Fibroblast of lung (primary cell): ENCODE measurements at regions not wholly inside any gene's neighbourhood (a gene's known extent, or its start where the extent isn't known, plus 50 kb on each side); places are given as distances from the start of the nearest gene placed in this dataset.

ENCODE experiments used
- DNase-seq, 2 donors: peaks; one replicate each; pipeline versions ENCODE4 v3.0.0 to v3.0.0-alpha.2; 2010; ENCODE audit warnings: low read depth in 2 of 2
- H2AFZ ChIP-seq: 2 replicates; pipeline ENCODE4 v1.5.1; 2012; ENCODE audit warnings: low read length, control low read depth, inconsistent platforms
- H3K27ac ChIP-seq: 2 replicates; pipeline ENCODE4 v1.5.1; 2011; ENCODE audit warnings: low read length, control low read depth; ENCODE audit not compliant: insufficient read depth
- H3K27me3 ChIP-seq: 2 replicates; pipeline ENCODE4 v1.5.1; 2011; ENCODE audit warnings: mild to moderate bottlenecking, low read length; ENCODE audit not compliant: control insufficient read depth, insufficient read depth
- H3K36me3 ChIP-seq: 2 replicates; pipeline ENCODE4 v1.5.1; 2011; ENCODE audit warnings: low read length; ENCODE audit not compliant: control insufficient read depth, insufficient read depth
- H3K4me1 ChIP-seq: 2 replicates; pipeline ENCODE4 v1.5.1; 2011; ENCODE audit warnings: low read length; ENCODE audit not compliant: control insufficient read depth, insufficient read depth; ENCODE audit errors: extremely low read depth
- H3K4me2 ChIP-seq: 2 replicates; pipeline ENCODE4 v1.5.1; 2011; ENCODE audit warnings: low read length, control low read depth; ENCODE audit not compliant: insufficient read depth; ENCODE audit errors: extremely low read depth
- H3K4me3 ChIP-seq, 4 experiments: fragments of 200-600 bp in 1 of 4; sonication (generic) in 1 of 4; replicated peaks in 1 of 4; 2 replicates each; pipeline ENCODE4 v1.5.1; 2011 to 2016; ENCODE audit warnings: low read length in 4 of 4, low read depth in 3 of 4, mild to moderate bottlenecking in 3 of 4, control low read depth in 2 of 4, inconsistent platforms in 1 of 4, mixed read lengths in 1 of 4; ENCODE audit not compliant: insufficient read depth in 1 of 4; ENCODE audit errors: control extremely low read depth in 1 of 4
- H3K79me2 ChIP-seq: 2 replicates; pipeline ENCODE4 v1.5.1; 2012; ENCODE audit warnings: mild to moderate bottlenecking, low read length, inconsistent platforms; ENCODE audit not compliant: control insufficient read depth, insufficient read depth
- H3K9ac ChIP-seq: 2 replicates; pipeline ENCODE4 v1.5.1; 2011; ENCODE audit warnings: mild to moderate bottlenecking, low read length, control low read depth; ENCODE audit not compliant: insufficient read depth
- H3K9me3 ChIP-seq: 2 replicates; pipeline ENCODE4 v1.5.1; 2012; ENCODE audit warnings: low read depth, low read length; ENCODE audit not compliant: control insufficient read depth, insufficient read depth
- H4K20me1 ChIP-seq: 2 replicates; pipeline ENCODE4 v1.5.1; 2011; ENCODE audit warnings: low read length; ENCODE audit not compliant: control insufficient read depth, insufficient read depth; ENCODE audit errors: extremely low read depth
- CTCF ChIP-seq, 2 donors: IDR thresholded peaks in 1 of 2; conservative IDR thresholded peaks in 1 of 2; 1 replicate in 1 of 2; 2 replicates in 1 of 2; pipeline ENCODE4 v1.5.1; 2011 to 2012; ENCODE audit warnings: low read length in 2 of 2, control low read depth in 1 of 2, inconsistent platforms in 1 of 2, low read depth in 1 of 2, mild to moderate bottlenecking in 1 of 2
- EZH2 ChIP-seq: IDR thresholded peaks from 2 replicates; pipeline ENCODE4 v1.5.1; 2012; ENCODE audit warnings: low read length, control low read depth, mild to moderate bottlenecking; ENCODE audit errors: missing control alignments

- Histone ChIP-seq H3K4me1 (no peaks in the 10 kb centered on the region), H3K9me3 (no peaks in the 10 kb centered on the region), H3K27me3 (no peaks in the 10 kb centered on the region), H3K4me3 (no peak overlapping the region), H3K4me2 (no peak overlapping the region), H4K20me1 (no peaks in the 10 kb centered on the region), H3K27ac (no peak overlapping the region), H3K9ac (no peak overlapping the region), H3K36me3 (no peaks in the 10 kb centered on the region), H2AFZ (no peak overlapping the region), H3K79me2 (no peaks in the 10 kb centered on the region)
- DNase-seq, result no peak
- no peak for TF ChIP-seq EZH2
- TF ChIP-seq CTCF (conservative IDR thresholded peaks at IDR 0.05 in 1 of 2, IDR thresholded peaks at IDR 0.05 in 1 of 2; ENCODE audit: low read depth in 1 of 2, low read length in 2 of 2), result no peak
Measured at GRCh38 chr1:65590279-65590678, 169.8 kb downstream of the LEPR start.

- Histone ChIP-seq H3K4me3 (no peak overlapping the region), H3K36me3 (no peaks in the 10 kb centered on the region), H3K27ac (no peak overlapping the region), H3K9ac (no peak overlapping the region), H3K4me2 (no peak overlapping the region), H3K4me1 (no peaks in the 10 kb centered on the region), H2AFZ (no peak overlapping the region), H3K27me3 (no peaks in the 10 kb centered on the region), H3K79me2 (no peaks in the 10 kb centered on the region), H3K9me3 (no peaks in the 10 kb centered on the region), H4K20me1 (no peaks in the 10 kb centered on the region)
- no peak for DNase-seq
- TF ChIP-seq EZH2 (no peak), CTCF (conservative IDR thresholded peaks at IDR 0.05 in 1 of 2, IDR thresholded peaks at IDR 0.05 in 1 of 2; ENCODE audit: low read depth in 1 of 2, low read length in 2 of 2) (no peak)
Measured at GRCh38 chr1:65593516-65593915, 173.0 kb downstream of the LEPR start.

- no peaks in the 10 kb centered on the region for H3K9me3 ChIP-seq
- no peak overlapping the region for H3K9ac ChIP-seq
- TF ChIP-seq CTCF (conservative IDR thresholded peaks at IDR 0.05 in 1 of 2, IDR thresholded peaks at IDR 0.05 in 1 of 2; ENCODE audit: low read depth in 1 of 2, low read length in 2 of 2), result no peak
- TF ChIP-seq EZH2, result no peak
- no peak overlapping the region for H3K4me2 ChIP-seq
- DNase-seq, result no peak
- H3K79me2 ChIP-seq, result no peaks in the 10 kb centered on the region
- H3K36me3 ChIP-seq, result no peaks in the 10 kb centered on the region
- no peaks in the 10 kb centered on the region for H4K20me1 ChIP-seq
- H3K4me3 ChIP-seq, result no peak overlapping the region
- H2AFZ ChIP-seq, result no peak overlapping the region
- H3K27me3 ChIP-seq, result no peaks in the 10 kb centered on the region
- H3K4me1 ChIP-seq, result no peaks in the 10 kb centered on the region
- H3K27ac ChIP-seq, result no peak overlapping the region
Measured at GRCh38 chr1:65595724-65596123, 175.3 kb downstream of the LEPR start.
